Fibroblast of lung (primary cell): ENCODE measurements at regions not wholly inside any gene's neighbourhood (a gene's known extent, or its start where the extent isn't known, plus 50 kb on each side); places are given as distances from the start of the nearest gene placed in this dataset.

Experiments
- EZH2 ChIP-seq: IDR thresholded peaks from 2 replicates; pipeline ENCODE4 v1.5.1; 2012; ENCODE audit warnings: low read length, control low read depth, mild to moderate bottlenecking; ENCODE audit errors: missing control alignments
- TF ChIP-seq, protein P1 (sequence below), 2 donors: IDR thresholded peaks in 1 of 2; conservative IDR thresholded peaks in 1 of 2; 1 replicate in 1 of 2; 2 replicates in 1 of 2; pipeline ENCODE4 v1.5.1; 2011 to 2012; ENCODE audit warnings: low read length in 2 of 2, control low read depth in 1 of 2, inconsistent platforms in 1 of 2, low read depth in 1 of 2, mild to moderate bottlenecking in 1 of 2

DNA sequence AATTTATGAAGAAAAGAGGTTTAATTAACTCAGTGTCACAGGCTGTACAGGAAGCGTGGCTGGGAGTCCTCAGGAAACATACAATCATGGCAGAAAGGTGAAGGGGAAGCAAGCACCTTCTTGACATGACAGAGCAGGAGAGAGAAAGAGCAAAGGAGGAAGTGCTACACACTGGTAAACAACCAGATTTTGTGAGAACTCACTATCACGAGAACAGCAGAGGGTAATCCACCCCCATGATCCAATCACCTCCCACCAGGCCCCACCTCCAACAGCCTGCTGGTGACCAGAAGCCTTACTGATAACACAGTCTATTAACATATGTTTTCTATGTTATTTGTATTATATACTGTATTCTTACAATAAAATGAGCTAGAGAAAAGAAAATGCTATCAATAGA, 254.8 kb downstream of the PCDH10 start:
- no peak for TF ChIP-seq EZH2
- TF ChIP-seq, protein P1, sequence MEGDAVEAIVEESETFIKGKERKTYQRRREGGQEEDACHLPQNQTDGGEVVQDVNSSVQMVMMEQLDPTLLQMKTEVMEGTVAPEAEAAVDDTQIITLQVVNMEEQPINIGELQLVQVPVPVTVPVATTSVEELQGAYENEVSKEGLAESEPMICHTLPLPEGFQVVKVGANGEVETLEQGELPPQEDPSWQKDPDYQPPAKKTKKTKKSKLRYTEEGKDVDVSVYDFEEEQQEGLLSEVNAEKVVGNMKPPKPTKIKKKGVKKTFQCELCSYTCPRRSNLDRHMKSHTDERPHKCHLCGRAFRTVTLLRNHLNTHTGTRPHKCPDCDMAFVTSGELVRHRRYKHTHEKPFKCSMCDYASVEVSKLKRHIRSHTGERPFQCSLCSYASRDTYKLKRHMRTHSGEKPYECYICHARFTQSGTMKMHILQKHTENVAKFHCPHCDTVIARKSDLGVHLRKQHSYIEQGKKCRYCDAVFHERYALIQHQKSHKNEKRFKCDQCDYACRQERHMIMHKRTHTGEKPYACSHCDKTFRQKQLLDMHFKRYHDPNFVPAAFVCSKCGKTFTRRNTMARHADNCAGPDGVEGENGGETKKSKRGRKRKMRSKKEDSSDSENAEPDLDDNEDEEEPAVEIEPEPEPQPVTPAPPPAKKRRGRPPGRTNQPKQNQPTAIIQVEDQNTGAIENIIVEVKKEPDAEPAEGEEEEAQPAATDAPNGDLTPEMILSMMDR (conservative IDR thresholded peaks at IDR 0.05 in 1 of 2, IDR thresholded peaks at IDR 0.05 in 1 of 2; ENCODE audit: low read depth in 1 of 2, low read length in 2 of 2): no peak
